D721Med (cell line): ENCODE measurements at regions not wholly inside any gene's neighbourhood (a gene's known extent, or its start where the extent isn't known, plus 50 kb on each side); places are given as distances from the start of the nearest gene placed in this dataset.

ENCODE experiments used
- DNase-seq: peaks from one replicate; pipeline ENCODE4 v3.0.0; 2011; ENCODE audit warnings: low spot score; ENCODE audit not compliant: insufficient read length
- FAIRE-seq: peaks from 2 replicates; lab custom pipeline; 2011; peaks lifted over from hg19 to GRCh38; lab: Jason Lieb, UNC
- CTCF ChIP-seq: IDR thresholded peaks from 2 replicates; pipeline ENCODE4 v1.5.1; 2012; ENCODE audit warnings: mild to moderate bottlenecking, control low read depth; ENCODE audit not compliant: insufficient read depth; ENCODE audit errors: missing control alignments

GRCh38 chr22:22814666-22815396, 72.8 kb upstream of the IGLL5 start:
- FAIRE-seq = no peak
- TF ChIP-seq CTCF = no peak

GRCh38 chr22:22815397-22816170, 72.0 kb upstream of the IGLL5 start:
- DNase-seq (no peak), FAIRE-seq (no peak)
- TF ChIP-seq CTCF = no peak

More at GRCh38 chr22:22814666-22815396, 72.8 kb upstream of the IGLL5 start:
- DNase-seq = no peak

GRCh38 chr22:22816171-22816514, 71.5 kb upstream of the IGLL5 start:
- DNase-seq (no peak), FAIRE-seq (no peak)
- no peak for TF ChIP-seq CTCF

- no peak for FAIRE-seq
- no peak for DNase-seq
- TF ChIP-seq CTCF = no peak
Measured at GRCh38 chr22:22816766-22817410, 70.7 kb upstream of the IGLL5 start.

- no peak for DNase-seq
- no peak for FAIRE-seq
- no peak for TF ChIP-seq CTCF
Measured at GRCh38 chr22:22817468-22818201, 70.0 kb upstream of the IGLL5 start.

GRCh38 chr22:22818202-22818538, 69.4 kb upstream of the IGLL5 start:
- TF ChIP-seq CTCF = no peak
- FAIRE-seq = no peak
- DNase-seq = no peak
